Coronary artery (tissue), 2 donors: ENCODE measurements at regions not wholly inside any gene's neighbourhood (a gene's known extent, or its start where the extent isn't known, plus 50 kb on each side); places are given as distances from the start of the nearest gene placed in this dataset.

Experiments
- DNase-seq: peaks from one replicate; pipeline ENCODE4 v3.0.0-alpha.2; 2017; ENCODE audit warnings: low spot score
- H3K27ac ChIP-seq, 2 donors: fragments of 200-600 bp; sonication (generic); one replicate each; pipeline ENCODE4 v1.5.1; 2016 to 2019
- H3K4me3 ChIP-seq: fragments of 200-600 bp; sonication (generic); 2 replicates; pipeline ENCODE4 v1.5.1; 2016; ENCODE audit warnings: mild to moderate bottlenecking, moderate library complexity
- CTCF ChIP-seq: fragments of 200-600 bp; sonication (generic); IDR thresholded peaks from one replicate; pipeline ENCODE4 v1.5.1; 2019; ENCODE audit warnings: antibody characterized with exemption

- no peak for TF ChIP-seq CTCF
- Histone ChIP-seq H3K4me3 (no peak overlapping the region), H3K27ac (no peak overlapping the region)
- no peak for DNase-seq
These were observed 256.7 kb downstream of the CLIC5 start for GRCh38 chr6:45758787-45759471.

- Histone ChIP-seq H3K27ac (peak overlapping the region in 1 of 2 donors; percentile 20), H3K4me3 (no peak overlapping the region)
- TF ChIP-seq CTCF = no peak
- DNase-seq = no peak
These were observed 258.1 kb downstream of the CLIC5 start for GRCh38 chr6:45757443-45758130.

GRCh38 chr6:45756606-45757005 is 259.1 kb downstream of the CLIC5 start:
- DNase-seq = no peak
- Histone ChIP-seq H3K4me3 (no peak overlapping the region), H3K27ac (no peak overlapping the region)
- no peak for TF ChIP-seq CTCF

- Histone ChIP-seq H3K27ac (no peak overlapping the region), H3K4me3 (no peak overlapping the region)
- DNase-seq = no peak
- no peak for TF ChIP-seq CTCF
These were observed 261.2 kb downstream of the CLIC5 start for GRCh38 chr6:45754432-45754831.

GRCh38 chr6:45746046-45746445 is 269.6 kb downstream of the CLIC5 start:
- TF ChIP-seq CTCF = no peak
- DNase-seq = no peak
- H3K27ac ChIP-seq = no peak overlapping the region
- H3K4me3 ChIP-seq = no peak overlapping the region

GRCh38 chr6:45743028-45743615 is 272.5 kb downstream of the CLIC5 start:
- no peak for TF ChIP-seq CTCF
- H3K4me3 ChIP-seq = no peak overlapping the region
- no peak for DNase-seq
- no peak overlapping the region for H3K27ac ChIP-seq

- Histone ChIP-seq H3K27ac (no peak overlapping the region), H3K4me3 (no peak overlapping the region)
- TF ChIP-seq CTCF = no peak
- DNase-seq = no peak
These were observed 273.1 kb downstream of the CLIC5 start for GRCh38 chr6:45742591-45742990.
